ENCODE measurements at regions not wholly inside any gene's neighbourhood (a gene's known extent, or its start where the extent isn't known, plus 50 kb on each side); places are given as distances from the start of the nearest gene placed in this dataset.

GRCh38 chr14:31967669-31967975 lies 109.5 kb upstream of the ARHGAP5 start:
- TF ChIP-seq CTCF (IDR thresholded peaks at IDR 0.05; ENCODE audit: control insufficient read depth, insufficient read depth, low read depth, low read length, missing control alignments), result no peak
- no peak for DNase-seq (ENCODE audit: low read depth)
- H3K4me3 ChIP-seq (ENCODE audit: control insufficient read depth, low read depth, low read length), result no peak overlapping the region

- no peak for TF ChIP-seq CTCF (IDR thresholded peaks at IDR 0.05; ENCODE audit: control insufficient read depth, insufficient read depth, low read depth, low read length, missing control alignments)
- no peak overlapping the region for H3K4me3 ChIP-seq (ENCODE audit: control insufficient read depth, low read depth, low read length)
- DNase-seq (ENCODE audit: low read depth), result no peak
Measured at GRCh38 chr14:31968107-31968810, 108.8 kb upstream of the ARHGAP5 start.

- H3K4me3 ChIP-seq (ENCODE audit: control insufficient read depth, low read depth, low read length), result no peak overlapping the region
- no peak for TF ChIP-seq CTCF (IDR thresholded peaks at IDR 0.05; ENCODE audit: control insufficient read depth, insufficient read depth, low read depth, low read length, missing control alignments)
- no peak for DNase-seq (ENCODE audit: low read depth)
Measured at GRCh38 chr14:31968956-31969698, 108.0 kb upstream of the ARHGAP5 start.

GRCh38 chr14:31969699-31970240 lies 107.3 kb upstream of the ARHGAP5 start:
- DNase-seq (ENCODE audit: low read depth), result no peak
- no peak for TF ChIP-seq CTCF (IDR thresholded peaks at IDR 0.05; ENCODE audit: control insufficient read depth, insufficient read depth, low read depth, low read length, missing control alignments)
- H3K4me3 ChIP-seq (ENCODE audit: control insufficient read depth, low read depth, low read length), result no peak overlapping the region

- DNase-seq (ENCODE audit: low read depth), result no peak
- no peak overlapping the region for H3K4me3 ChIP-seq (ENCODE audit: control insufficient read depth, low read depth, low read length)
- TF ChIP-seq CTCF (IDR thresholded peaks at IDR 0.05; ENCODE audit: control insufficient read depth, insufficient read depth, low read depth, low read length, missing control alignments), result no peak
Measured at GRCh38 chr14:31970744-31971143, 106.4 kb upstream of the ARHGAP5 start.

GRCh38 chr14:31971612-31972011 lies 105.5 kb upstream of the ARHGAP5 start:
- DNase-seq (ENCODE audit: low read depth), result no peak
- TF ChIP-seq CTCF (IDR thresholded peaks at IDR 0.05; ENCODE audit: control insufficient read depth, insufficient read depth, low read depth, low read length, missing control alignments), result no peak
- no peak overlapping the region for H3K4me3 ChIP-seq (ENCODE audit: control insufficient read depth, low read depth, low read length)

Data from AG09309 (cell line).